H9 (cell line): ENCODE measurements at regions not wholly inside any gene's neighbourhood (a gene's known extent, or its start where the extent isn't known, plus 50 kb on each side); places are given as distances from the start of the nearest gene placed in this dataset.
"Not testable (repeated sequence)": the region's sequence is repeated elsewhere in the genome, so short reads cannot be mapped to it uniquely, and the experiment has no call there.

ENCODE experiments used
- DNase-seq: peaks from one replicate; pipeline ENCODE4 v3.0.0-alpha.2; 2017
- H2AFZ ChIP-seq: one replicate; pipeline ENCODE4 v1.6.1; 2013; ENCODE audit warnings: mild to moderate bottlenecking, low read length, control low read depth, moderate library complexity
- H2AK5ac ChIP-seq: 2 replicates; pipeline ENCODE4 v1.6.1; 2013; ENCODE audit warnings: low read length, control low read depth, mixed read lengths; ENCODE audit not compliant: insufficient read length
- H2BK120ac ChIP-seq: one replicate; pipeline ENCODE4 v1.6.1; 2013; ENCODE audit warnings: low read depth, mild to moderate bottlenecking, low read length, control low read depth, inconsistent platforms; ENCODE audit not compliant: poor library complexity, severe bottlenecking
- H2BK12ac ChIP-seq: 2 replicates; pipeline ENCODE4 v1.6.1; 2013; ENCODE audit warnings: low read length, control low read depth, mixed read lengths, low read depth; ENCODE audit not compliant: insufficient read length
- H2BK15ac ChIP-seq: 2 replicates; pipeline ENCODE4 v1.6.1; 2013; ENCODE audit warnings: low read depth, low read length, control low read depth
- H2BK20ac ChIP-seq: one replicate; pipeline ENCODE4 v1.6.1; 2013; ENCODE audit warnings: low read depth, mild to moderate bottlenecking, low read length, control low read depth, inconsistent platforms; ENCODE audit not compliant: poor library complexity, severe bottlenecking
- H2BK5ac ChIP-seq: 2 replicates; pipeline ENCODE4 v1.6.1; 2013; ENCODE audit warnings: low read length, control low read depth, mixed read lengths; ENCODE audit not compliant: insufficient read length
- H3K14ac ChIP-seq: 2 replicates; pipeline ENCODE4 v1.6.1; 2013; ENCODE audit warnings: low read length, control low read depth; ENCODE audit not compliant: insufficient read depth
- H3K18ac ChIP-seq: 2 replicates; pipeline ENCODE4 v1.6.1; 2013; ENCODE audit warnings: low read depth, mild to moderate bottlenecking, mixed read lengths, low read length, control low read depth; ENCODE audit not compliant: insufficient read length
- H3K23ac ChIP-seq: 2 replicates; pipeline ENCODE4 v1.6.1; 2013; ENCODE audit warnings: low read length, control low read depth, mixed read lengths, low read depth; ENCODE audit not compliant: insufficient read length
- H3K23me2 ChIP-seq: 2 replicates; pipeline ENCODE4 v1.6.1; 2013; ENCODE audit warnings: low read depth, mild to moderate bottlenecking, mixed read lengths, low read length, control low read depth; ENCODE audit not compliant: insufficient read length, poor library complexity, severe bottlenecking
- H3K27ac ChIP-seq: 2 replicates; pipeline ENCODE4 v1.5.1; 2013; ENCODE audit warnings: low read length, control low read depth, mixed read lengths, low read depth; ENCODE audit not compliant: insufficient read length
- H3K27me3 ChIP-seq: 2 replicates; pipeline ENCODE4 v1.6.1; 2013; ENCODE audit warnings: low read length, control low read depth, inconsistent platforms; ENCODE audit not compliant: insufficient read depth
- H3K4ac ChIP-seq: 2 replicates; pipeline ENCODE4 v1.6.1; 2013; ENCODE audit warnings: low read depth, mild to moderate bottlenecking, control low read depth, inconsistent platforms, low read length, moderate library complexity
- H3K4me1 ChIP-seq: 2 replicates; pipeline ENCODE4 v1.6.1; 2013; ENCODE audit warnings: low read length, control low read depth, inconsistent platforms; ENCODE audit not compliant: insufficient read depth
- H3K4me2 ChIP-seq: 2 replicates; pipeline ENCODE4 v1.6.1; 2013; ENCODE audit warnings: low read length, control low read depth, mixed read lengths; ENCODE audit not compliant: insufficient read length, insufficient read depth
- H3K56ac ChIP-seq: 2 replicates; pipeline ENCODE4 v1.6.1; 2013; ENCODE audit warnings: low read depth, mild to moderate bottlenecking, mixed read lengths, low read length, control low read depth; ENCODE audit not compliant: insufficient read length
- H3K79me1 ChIP-seq: 2 replicates; pipeline ENCODE4 v1.6.1; 2013; ENCODE audit warnings: low read depth, mild to moderate bottlenecking, moderate library complexity, low read length, control low read depth, inconsistent platforms; ENCODE audit not compliant: insufficient read depth, poor library complexity, severe bottlenecking
- H3K79me2 ChIP-seq: 2 replicates; pipeline ENCODE4 v1.6.1; 2013; ENCODE audit warnings: low read length, control low read depth, inconsistent platforms; ENCODE audit not compliant: insufficient read depth
- H3K9ac ChIP-seq: 2 replicates; pipeline ENCODE4 v1.6.1; 2013; ENCODE audit warnings: low read length, control low read depth, mixed read lengths; ENCODE audit not compliant: insufficient read length; ENCODE audit errors: extremely low read depth
- H3K9me3 ChIP-seq: one replicate; pipeline ENCODE4 v1.6.1; 2013; ENCODE audit warnings: low read depth, low read length, inconsistent platforms; ENCODE audit not compliant: control insufficient read depth
- H3T11ph ChIP-seq: one replicate; pipeline ENCODE4 v1.6.1; 2013; ENCODE audit warnings: mild to moderate bottlenecking, low read length, control low read depth, inconsistent platforms
- H4K20me1 ChIP-seq: one replicate; pipeline ENCODE4 v1.6.1; 2013; ENCODE audit not compliant: control insufficient read depth, insufficient read length, insufficient read depth
- H4K5ac ChIP-seq: 2 replicates; pipeline ENCODE4 v1.6.1; 2013; ENCODE audit warnings: low read depth, mild to moderate bottlenecking, mixed read lengths, low read length, control low read depth; ENCODE audit not compliant: insufficient read length
- H4K8ac ChIP-seq: replicated peaks from 2 replicates; pipeline ENCODE4 v1.6.1; 2013; ENCODE audit warnings: low read length, control low read depth, mixed read lengths, low read depth; ENCODE audit not compliant: insufficient read length
- H4K91ac ChIP-seq: 2 replicates; pipeline ENCODE4 v1.6.1; 2013; ENCODE audit warnings: low read depth, mild to moderate bottlenecking, moderate library complexity, mixed read lengths, low read length, control low read depth; ENCODE audit not compliant: insufficient read length
- H3K27ac Mint-ChIP-seq, 3 experiments: 2 replicates in 2 of 3; 3 replicates in 1 of 3; pipeline ENCODE4 v1.8.0; 2020 to 2021; ENCODE audit warnings: mixed read lengths in 3 of 3, mild to moderate bottlenecking in 1 of 3, moderate library complexity in 1 of 3
- H3K27me3 Mint-ChIP-seq: 2 replicates; pipeline ENCODE4 v1.8.0; 2021; ENCODE audit warnings: low read depth, mild to moderate bottlenecking, moderate library complexity, mixed read lengths
- H3K36me3 Mint-ChIP-seq, 3 experiments: 2 replicates in 2 of 3; 3 replicates in 1 of 3; pipeline ENCODE4 v1.8.0; 2020 to 2021; ENCODE audit warnings: low read depth in 3 of 3, mixed read lengths in 3 of 3; ENCODE audit not compliant: insufficient read depth in 1 of 3
- H3K4me1 Mint-ChIP-seq, 2 experiments: 2 replicates each; pipeline ENCODE4 v1.8.0; 2020; ENCODE audit warnings: mixed read lengths in 2 of 2
- H3K4me3 Mint-ChIP-seq, 2 experiments: 2 replicates in 1 of 2; 3 replicates in 1 of 2; pipeline ENCODE4 v1.8.0; 2020 to 2021; ENCODE audit warnings: mild to moderate bottlenecking in 2 of 2, mixed read lengths in 2 of 2, moderate library complexity in 1 of 2
- H3K9me3 Mint-ChIP-seq, 2 experiments: 2 replicates in 1 of 2; 3 replicates in 1 of 2; pipeline ENCODE4 v1.8.0; 2020; ENCODE audit warnings: mild to moderate bottlenecking in 2 of 2, mixed read lengths in 2 of 2, moderate library complexity in 1 of 2
- CTCF ChIP-seq: fragments of 200-600 bp; sonication (generic); conservative IDR thresholded peaks from 3 replicates; pipeline ENCODE4 v1.8.0; 2021; ENCODE audit warnings: antibody characterized with exemption, mild to moderate bottlenecking
- WGBS: extraction: QIAGEN DNeasy Blood & Tissue Kit; methylation state at CpG from one replicate; pipeline ENCODE4 v1.1.7; 2013; ENCODE audit warnings: missing lambda C conversion rate, low lambda C conversion rate, mixed read lengths; ENCODE audit not compliant: insufficient read length; ENCODE audit errors: extremely low coverage; 5-methylcytosine and 5-hydroxymethylcytosine counted together

- Histone ChIP-seq H2BK15ac (no peak overlapping the region), H3K9me3 (no peaks in the 10 kb centered on the region), H2BK5ac (no peak overlapping the region), H3K4me1 (peaks cover 4% of the 10 kb centered on the region; the same call in 1 of the 2 replicates), H4K5ac (no peak overlapping the region), H2AFZ (no peak overlapping the region), H2BK12ac (no peak overlapping the region), H4K91ac (no peak overlapping the region), H4K8ac (no peak overlapping the region), H3K4ac (no peak overlapping the region), H3T11ph (no peak overlapping the region), H3K23me2 (no peaks in the 10 kb centered on the region), H2BK120ac (no peak overlapping the region), H3K27ac (no peak overlapping the region), H3K56ac (no peak overlapping the region), H3K9ac (no peak overlapping the region), H3K23ac (no peak overlapping the region), H2AK5ac (no peak overlapping the region), H2BK20ac (no peak overlapping the region), H3K27me3 (no peaks in the 10 kb centered on the region), H3K18ac (no peak overlapping the region), H3K79me1 (no peaks in the 10 kb centered on the region), H3K4me2 (no peak overlapping the region), H3K14ac (no peak overlapping the region), H3K79me2 (no peaks in the 10 kb centered on the region), H4K20me1 (no peaks in the 10 kb centered on the region)
- Mint-ChIP-seq H3K27ac (no peak overlapping the region), H3K4me3 (no peak overlapping the region), H3K36me3 (peaks cover 2 to 10% (median 5%) of the 10 kb centered on the region in 3 experiments; a peak in 2 of 7 replicates), H3K4me1 (peaks cover 5 to 10% of the 10 kb centered on the region in 2 experiments), H3K9me3 (peaks cover 6 to 14% of the 10 kb centered on the region in 2 experiments; a peak in 4 of 5 replicates), H3K27me3 (no peaks in the 10 kb centered on the region)
- no peak for DNase-seq
- no peak for TF ChIP-seq CTCF
- no CpG with 5 or more reads among the region's 6 CpGs for WGBS
Measured at GRCh38 chr6:11934638-11935037, 77.5 kb upstream of the HIVEP1 start.

GRCh38 chr6:11932892-11933291 is 79.2 kb upstream of the HIVEP1 start:
- H3K18ac ChIP-seq, H3K14ac ChIP-seq, H3K79me2 ChIP-seq, H3K79me1 ChIP-seq, H3K27me3 Mint-ChIP-seq, H3K9me3 ChIP-seq, H3K4me2 ChIP-seq, H4K8ac ChIP-seq, H3K4me1 Mint-ChIP-seq, H3K4ac ChIP-seq, DNase-seq, H2BK15ac ChIP-seq, H2BK20ac ChIP-seq, H3K27ac ChIP-seq, H2AFZ ChIP-seq, H4K5ac ChIP-seq, H3K56ac ChIP-seq, H3K4me1 ChIP-seq, H2BK120ac ChIP-seq, H2AK5ac ChIP-seq, H3T11ph ChIP-seq, H3K23me2 ChIP-seq, H4K20me1 ChIP-seq, H2BK12ac ChIP-seq, H2BK5ac ChIP-seq, H3K4me3 Mint-ChIP-seq, H3K9ac ChIP-seq, H3K27ac Mint-ChIP-seq, H4K91ac ChIP-seq, H3K23ac ChIP-seq, H3K27me3 ChIP-seq: not testable (repeated sequence)
- Mint-ChIP-seq H3K9me3 (peaks cover 6 to 14% of the 10 kb centered on the region in 2 experiments; a peak in 4 of 5 replicates), H3K36me3 (peaks cover 2 to 10% (median 5%) of the 10 kb centered on the region in 3 experiments; a peak in 2 of 7 replicates)
- no CpG with 5 or more reads among the region's 33 CpGs for WGBS
